GM12878 (cell line): ENCODE measurements at regions not wholly inside any gene's neighbourhood (a gene's known extent, or its start where the extent isn't known, plus 50 kb on each side); places are given as distances from the start of the nearest gene placed in this dataset.
"Not testable (repeated sequence)": the region's sequence is repeated elsewhere in the genome, so short reads cannot be mapped to it uniquely, and the experiment has no call there.

ENCODE experiments used
- ATAC-seq: fragments of 200-7000 bp; cut with Tn5 transposase; 3 replicates; pipeline ENCODE4 v1.9.1; 2020; ENCODE audit warnings: mild to moderate bottlenecking, moderate library complexity
- BruUV-seq: library from RNA; stranded (reverse); fragments of 400-500 nt; replicated peaks from 2 replicates; lab custom pipeline; 2021; lab: Mats Ljungman, UMichigan
- CTCF ChIA-PET: fragments of 300-600 bp; sonication (Branson Sonifier 250); formaldehyde crosslinking; extraction: SDS; loops from one replicate; lab custom pipeline; 2021; ENCODE audit warnings: inconsistent platforms; lab: Yijun Ruan, JAX
- POLR2A ChIA-PET: fragments of 350-600 bp; formaldehyde crosslinking; extraction: SDS; loops from one replicate; lab custom pipeline; 2021; ENCODE audit warnings: inconsistent platforms; lab: Charles Lee
- RAD21 ChIA-PET: fragments of 300-600 bp; sonication (Branson Sonifier 250); formaldehyde crosslinking; loops from one replicate; lab custom pipeline; 2023; ENCODE audit warnings: antibody characterized with exemption; ENCODE audit not compliant: unreplicated experiment; lab: Charles Lee
- SMC1A ChIA-PET: fragments of 300-600 bp; sonication (Branson Sonifier 250); formaldehyde crosslinking; loops from one replicate; lab custom pipeline; 2023; ENCODE audit not compliant: unreplicated experiment, uncharacterized antibody; lab: Charles Lee
- DNase-seq: peaks from one replicate; pipeline ENCODE4 v3.0.0-alpha.2; 2011; ENCODE audit warnings: low read depth, low spot score
- FAIRE-seq: peaks from 3 replicates; lab custom pipeline; 2011; peaks lifted over from hg19 to GRCh38; lab: Jason Lieb, UNC
- H2AFZ ChIP-seq: 2 replicates; pipeline ENCODE4 v1.6.0; 2011; ENCODE audit warnings: low read depth, low read length, control low read depth; ENCODE audit not compliant: control insufficient read depth
- H3K27ac ChIP-seq: 2 replicates; pipeline ENCODE4 v1.5.1; 2011; ENCODE audit warnings: control low read depth; ENCODE audit not compliant: control insufficient read depth, insufficient read depth
- H3K27me3 ChIP-seq, 2 experiments: replicated peaks in 1 of 2; 2 replicates each; pipeline versions ENCODE4 v1.6.0 to v1.6.1; 2011; ENCODE audit warnings: low read length in 1 of 2; ENCODE audit not compliant: control insufficient read depth in 2 of 2, insufficient read depth in 2 of 2
- H3K36me3 ChIP-seq, 2 experiments: 2 replicates each; pipeline ENCODE4 v1.5.1; 2011; ENCODE audit warnings: low read length in 1 of 2; ENCODE audit not compliant: control insufficient read depth in 2 of 2, insufficient read depth in 2 of 2
- H3K4me1 ChIP-seq: 2 replicates; pipeline ENCODE4 v1.6.1; 2011; ENCODE audit warnings: mild to moderate bottlenecking, low read length, moderate library complexity, mixed read lengths; ENCODE audit not compliant: control insufficient read depth, insufficient read depth
- H3K4me2 ChIP-seq: 2 replicates; pipeline ENCODE4 v1.6.0; 2011; ENCODE audit warnings: control low read depth; ENCODE audit not compliant: control insufficient read depth, insufficient read depth
- H3K4me3 ChIP-seq: fragments of 200-600 bp; sonication (generic); 2 replicates; pipeline ENCODE4 v1.5.1; 2016
- H3K79me2 ChIP-seq: 2 replicates; pipeline ENCODE4 v1.6.0; 2011; ENCODE audit warnings: low read length; ENCODE audit not compliant: control insufficient read depth, insufficient read depth
- H3K9ac ChIP-seq: 2 replicates; pipeline ENCODE4 v1.8.0; 2011; ENCODE audit warnings: low read length, control low read depth, mixed read lengths; ENCODE audit not compliant: control insufficient read depth, insufficient read depth
- H3K9me3 ChIP-seq: replicated peaks from 3 replicates; pipeline ENCODE4 v1.5.1; 2011; ENCODE audit warnings: mild to moderate bottlenecking, low read length; ENCODE audit not compliant: control insufficient read depth, insufficient read depth
- H4K20me1 ChIP-seq: 2 replicates; pipeline ENCODE4 v1.6.0; 2011; ENCODE audit not compliant: control insufficient read depth, insufficient read depth
- ASH2L ChIP-seq: fragments of 300-600, 200-600 bp; sonication (generic); IDR thresholded peaks from 2 replicates; pipeline ENCODE4 v1.6.1; 2017; ENCODE audit warnings: low read depth, mild to moderate bottlenecking, borderline replicate concordance
- EGR1 ChIP-seq, 2 experiments: IDR thresholded peaks; 1 replicate in 1 of 2; 2 replicates in 1 of 2; pipeline ENCODE4 v1.6.1; 2011 to 2012; ENCODE audit warnings: low read depth in 2 of 2, low read length in 2 of 2, borderline replicate concordance in 1 of 2, mild to moderate bottlenecking in 1 of 2, moderate library complexity in 1 of 2
- MTA3 ChIP-seq: IDR thresholded peaks from 2 replicates; pipeline ENCODE4 v1.6.1; 2012; ENCODE audit warnings: low read length, inconsistent platforms, borderline replicate concordance
- NR2C1 ChIP-seq: fragments of 450-650 bp; IDR thresholded peaks from 2 replicates; pipeline ENCODE4 v1.6.1; 2017; ENCODE audit warnings: antibody characterized with exemption, mild to moderate bottlenecking, moderate library complexity
- WGBS: methylation state at CpG from one replicate; pipeline ENCODE4 v1.1.6; 2016; ENCODE audit warnings: low lambda C conversion rate; ENCODE audit not compliant: insufficient replicate concordance, insufficient coverage; ENCODE audit errors: missing lambda C conversion rate; 5-methylcytosine and 5-hydroxymethylcytosine counted together
- in situ Hi-C: fragments of 300-500 bp; cut with MboI; formaldehyde crosslinking; loops from 9 replicates; pipeline ENCODE4 v1.14.3; 2018; ENCODE audit warnings: mixed read lengths
- intact Hi-C: fragments of 100-400 bp; cut with micrococcal nuclease; formaldehyde crosslinking; loops from one replicate; pipeline ENCODE4 v1.14.2; 2022; ENCODE audit not compliant: unreplicated experiment

DNA sequence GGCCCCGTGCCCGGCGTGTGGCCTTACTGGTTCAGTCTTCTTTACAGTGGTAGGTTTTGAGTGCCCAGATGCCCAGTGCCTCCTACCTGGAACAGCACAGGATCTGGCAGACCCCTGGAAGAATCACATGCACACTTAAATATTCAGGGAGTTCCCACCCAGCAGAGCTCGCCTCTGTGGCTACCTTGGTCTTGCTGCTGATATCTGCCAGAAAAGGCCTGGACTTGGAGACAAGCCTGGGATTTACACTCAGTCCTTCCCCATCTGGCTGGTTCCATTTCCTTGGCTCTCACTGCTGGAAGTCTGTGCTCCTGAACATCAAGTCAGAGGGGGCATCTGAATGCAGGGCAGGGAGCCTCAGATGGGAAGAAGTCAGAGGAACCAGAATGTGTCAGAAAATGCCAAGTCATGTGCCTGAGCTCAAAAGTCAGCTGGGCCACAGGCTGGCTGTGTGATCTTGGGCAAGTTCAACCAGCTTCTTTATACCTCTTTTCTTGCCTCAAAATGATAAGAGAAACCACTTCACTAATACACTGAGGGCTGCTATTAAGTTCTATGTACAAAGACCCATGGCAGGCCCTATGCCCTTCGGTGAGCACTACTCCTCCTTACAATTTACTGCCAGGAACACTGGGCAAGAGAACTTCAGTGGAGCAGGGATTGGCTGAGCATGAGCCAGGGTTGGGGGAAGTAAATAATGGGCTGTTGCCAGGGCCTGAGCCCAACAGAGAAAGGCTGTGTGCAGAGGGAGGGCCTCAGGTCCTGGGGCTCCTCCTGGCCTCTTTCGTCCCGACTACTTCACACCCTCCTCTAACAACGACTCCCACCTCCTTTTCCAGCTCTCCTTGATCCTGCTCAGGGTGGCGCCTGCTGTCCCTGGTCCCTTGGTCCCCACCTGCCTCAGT is 135.9 kb downstream of the GPCPD1 start:
- Histone ChIP-seq H3K79me2 (no peaks in the 10 kb centered on the region), H3K36me3 (no peaks in the 10 kb centered on the region), H3K27me3 (no peaks in the 10 kb centered on the region), H3K9ac (no peak overlapping the region), H3K9me3 (no peaks in the 10 kb centered on the region), H4K20me1 (no peaks in the 10 kb centered on the region), H2AFZ (no peak overlapping the region), H3K4me3 (no peak overlapping the region), H3K4me2 (no peak overlapping the region), H3K4me1 (peaks cover 3% of the 10 kb centered on the region; the same call in 1 of the 2 replicates), H3K27ac (no peak overlapping the region)
- ChIA-PET POLR2A (no interaction called here), SMC1A (no interaction called here), CTCF (interaction anchor here (0.6 kb wide), 1 partner anchor 337 kb away, joined by 3 read pairs; no protein-coding TSS in a partner anchor), RAD21 (no interaction called here)
- no peak for TF ChIP-seq NR2C1
- no peak for TF ChIP-seq MTA3
- TF ChIP-seq ASH2L: no peak
- no peak for TF ChIP-seq EGR1 (IDR thresholded peaks at IDR 0.05; ENCODE audit: borderline replicate concordance in 1 of 2, low read depth in 2 of 2, low read length in 2 of 2)
- FAIRE-seq (no peak), ATAC-seq (no peak), DNase-seq (no peak)
- no TSS peak for BruUV-seq
- in situ Hi-C loops (no loop called here), intact Hi-C loops (no loop called here)
- WGBS: 55% methylated on average over 7 of the region's 9 CpGs

DNA sequence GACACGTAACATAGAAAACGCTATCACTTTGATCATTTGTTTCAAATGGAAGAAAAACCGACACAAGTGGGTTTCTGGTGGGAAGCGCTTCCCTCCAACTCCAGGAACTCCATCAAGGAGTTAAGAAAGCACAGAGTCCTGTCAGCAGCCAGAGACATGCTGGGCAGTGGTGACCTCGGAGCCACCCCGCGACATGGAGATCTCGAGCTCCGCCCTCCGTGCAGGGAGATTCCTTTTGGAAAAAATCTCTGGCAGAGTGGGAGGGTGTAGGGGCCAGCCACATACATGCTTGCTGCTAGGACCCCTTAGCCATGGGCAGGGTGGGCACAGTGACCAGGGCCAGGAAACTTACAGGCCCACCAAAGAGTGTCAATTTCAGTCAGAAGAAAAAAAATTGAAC is 138.9 kb downstream of the GPCPD1 start:
- H3K27me3 ChIP-seq, intact Hi-C loops, H3K27ac ChIP-seq, H3K9me3 ChIP-seq, FAIRE-seq, ATAC-seq, H3K36me3 ChIP-seq, RAD21 ChIA-PET, in situ Hi-C loops, BruUV-seq, SMC1A ChIA-PET, H3K79me2 ChIP-seq, POLR2A ChIA-PET, H3K4me2 ChIP-seq, H3K9ac ChIP-seq, H4K20me1 ChIP-seq, H3K4me3 ChIP-seq, DNase-seq, CTCF ChIA-PET, H2AFZ ChIP-seq, H3K4me1 ChIP-seq: not testable (repeated sequence)
- 24% methylated on average over 4 of the region's 10 CpGs for WGBS
